ENCODE measurements at regions not wholly inside any gene's neighbourhood (a gene's known extent, or its start where the extent isn't known, plus 50 kb on each side); places are given as distances from the start of the nearest gene placed in this dataset.
A peak's percentile ranks its signal among the peaks of the same experiment; 100 is the strongest.

DNA sequence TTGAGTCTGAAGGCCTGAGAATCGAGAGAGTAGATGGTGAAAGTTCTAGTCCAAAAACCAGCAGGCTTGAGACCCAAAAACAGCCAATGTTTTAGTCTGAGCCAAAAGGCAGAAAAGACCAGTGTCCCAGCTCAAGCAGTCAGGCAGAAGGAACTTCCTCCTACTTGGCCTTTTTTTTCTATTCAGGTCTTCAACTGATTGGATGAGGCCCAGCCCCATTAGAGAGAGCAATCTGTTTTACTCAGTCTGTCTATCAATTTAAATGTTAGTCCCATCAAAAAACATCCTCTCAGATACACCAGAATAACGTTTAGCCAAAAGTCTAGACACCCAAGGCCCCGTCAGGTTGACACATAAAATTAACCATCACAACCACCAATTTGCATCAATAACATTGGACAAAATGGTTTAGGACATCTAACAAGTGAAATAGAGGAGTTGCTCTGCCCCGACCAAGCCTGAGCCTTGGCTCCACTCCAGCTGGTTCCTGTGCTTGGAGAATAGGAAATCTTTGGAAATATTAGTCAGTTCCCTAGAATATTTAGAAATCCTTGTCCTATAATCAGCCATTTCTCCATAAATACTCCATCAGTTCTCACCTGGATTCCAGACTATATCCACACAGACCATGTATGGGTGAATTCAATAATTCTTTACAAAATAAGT lies 51.4 kb upstream of the LIPC start:
- H3K27ac ChIP-seq (ENCODE audit: low read depth, low read length) = no peak overlapping the region
- no peaks in the 10 kb centered on the region for H3K27me3 ChIP-seq (ENCODE audit: control insufficient read depth, insufficient read depth, low read length, poor library complexity, severe bottlenecking)
- Mint-ChIP-seq H3K27ac (no peak overlapping the region), H3K9me3 (peaks cover 13% of the 10 kb centered on the region), H3K27me3 (ENCODE audit: insufficient read depth) (no peaks in the 10 kb centered on the region), H3K36me3 (ENCODE audit: low read depth) (no peaks in the 10 kb centered on the region), H3K4me3 (no peak overlapping the region), H3K4me1 (peaks cover 7% of the 10 kb centered on the region)
- no peak for DNase-seq
- TF ChIP-seq, protein P1, sequence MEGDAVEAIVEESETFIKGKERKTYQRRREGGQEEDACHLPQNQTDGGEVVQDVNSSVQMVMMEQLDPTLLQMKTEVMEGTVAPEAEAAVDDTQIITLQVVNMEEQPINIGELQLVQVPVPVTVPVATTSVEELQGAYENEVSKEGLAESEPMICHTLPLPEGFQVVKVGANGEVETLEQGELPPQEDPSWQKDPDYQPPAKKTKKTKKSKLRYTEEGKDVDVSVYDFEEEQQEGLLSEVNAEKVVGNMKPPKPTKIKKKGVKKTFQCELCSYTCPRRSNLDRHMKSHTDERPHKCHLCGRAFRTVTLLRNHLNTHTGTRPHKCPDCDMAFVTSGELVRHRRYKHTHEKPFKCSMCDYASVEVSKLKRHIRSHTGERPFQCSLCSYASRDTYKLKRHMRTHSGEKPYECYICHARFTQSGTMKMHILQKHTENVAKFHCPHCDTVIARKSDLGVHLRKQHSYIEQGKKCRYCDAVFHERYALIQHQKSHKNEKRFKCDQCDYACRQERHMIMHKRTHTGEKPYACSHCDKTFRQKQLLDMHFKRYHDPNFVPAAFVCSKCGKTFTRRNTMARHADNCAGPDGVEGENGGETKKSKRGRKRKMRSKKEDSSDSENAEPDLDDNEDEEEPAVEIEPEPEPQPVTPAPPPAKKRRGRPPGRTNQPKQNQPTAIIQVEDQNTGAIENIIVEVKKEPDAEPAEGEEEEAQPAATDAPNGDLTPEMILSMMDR (conservative IDR thresholded peaks at IDR 0.05) = no peak
- H3K9ac ChIP-seq (ENCODE audit: extremely low read depth, low read length, poor library complexity, severe bottlenecking) = no peak overlapping the region
- H3K9me3 ChIP-seq (ENCODE audit: control insufficient read depth, low read length) = peaks cover 6% of the 10 kb centered on the region
- H3K4me1 ChIP-seq (ENCODE audit: control insufficient read depth, insufficient read depth, low read length) = no peaks in the 10 kb centered on the region
- no peaks in the 10 kb centered on the region for H3K36me3 ChIP-seq (ENCODE audit: control insufficient read depth, insufficient read depth, low read length)
- WGBS, 2 experiments (ENCODE audit: insufficient coverage in 1 of 2, insufficient read length in 1 of 2) = 92 to 100% methylated on average over 3 to 4 of the region's 4 CpGs
- no peak overlapping the region for H3K4me3 ChIP-seq (ENCODE audit: low read length)

GRCh38 chr15:58381697-58382096 lies 50.1 kb upstream of the LIPC start:
- 72 to 84% methylated on average over 3 to 4 of the region's 4 CpGs for WGBS, 2 experiments (ENCODE audit: insufficient coverage in 1 of 2, insufficient read length in 1 of 2)

More at GRCh38 chr15:58381697-58382096, 50.1 kb upstream of the LIPC start:
- Mint-ChIP-seq H3K4me3 (no peak overlapping the region), H3K27me3 (ENCODE audit: insufficient read depth) (no peaks in the 10 kb centered on the region), H3K9me3 (peaks cover 13% of the 10 kb centered on the region), H3K36me3 (ENCODE audit: low read depth) (no peaks in the 10 kb centered on the region), H3K27ac (no peak overlapping the region), H3K4me1 (peaks cover 7% of the 10 kb centered on the region)
- Histone ChIP-seq H3K9ac (ENCODE audit: extremely low read depth, low read length, poor library complexity, severe bottlenecking) (no peak overlapping the region), H3K4me3 (ENCODE audit: low read length) (no peak overlapping the region), H3K27me3 (ENCODE audit: control insufficient read depth, insufficient read depth, low read length, poor library complexity, severe bottlenecking) (no peaks in the 10 kb centered on the region), H3K9me3 (ENCODE audit: control insufficient read depth, low read length) (peaks cover 6% of the 10 kb centered on the region), H3K27ac (ENCODE audit: low read depth, low read length) (no peak overlapping the region), H3K36me3 (ENCODE audit: control insufficient read depth, insufficient read depth, low read length) (no peaks in the 10 kb centered on the region), H3K4me1 (ENCODE audit: control insufficient read depth, insufficient read depth, low read length) (no peaks in the 10 kb centered on the region)
- peak; percentile 10 for DNase-seq
- TF ChIP-seq, protein P1 (conservative IDR thresholded peaks at IDR 0.05) = no peak

Measured in endodermal cell (in vitro differentiated cells).